ENCODE measurements at regions not wholly inside any gene's neighbourhood (a gene's known extent, or its start where the extent isn't known, plus 50 kb on each side); places are given as distances from the start of the nearest gene placed in this dataset.

GRCh38 chr5:3103262-3103811 lies 351.9 kb upstream of the IRX2 start:
- TF ChIP-seq, protein P1, sequence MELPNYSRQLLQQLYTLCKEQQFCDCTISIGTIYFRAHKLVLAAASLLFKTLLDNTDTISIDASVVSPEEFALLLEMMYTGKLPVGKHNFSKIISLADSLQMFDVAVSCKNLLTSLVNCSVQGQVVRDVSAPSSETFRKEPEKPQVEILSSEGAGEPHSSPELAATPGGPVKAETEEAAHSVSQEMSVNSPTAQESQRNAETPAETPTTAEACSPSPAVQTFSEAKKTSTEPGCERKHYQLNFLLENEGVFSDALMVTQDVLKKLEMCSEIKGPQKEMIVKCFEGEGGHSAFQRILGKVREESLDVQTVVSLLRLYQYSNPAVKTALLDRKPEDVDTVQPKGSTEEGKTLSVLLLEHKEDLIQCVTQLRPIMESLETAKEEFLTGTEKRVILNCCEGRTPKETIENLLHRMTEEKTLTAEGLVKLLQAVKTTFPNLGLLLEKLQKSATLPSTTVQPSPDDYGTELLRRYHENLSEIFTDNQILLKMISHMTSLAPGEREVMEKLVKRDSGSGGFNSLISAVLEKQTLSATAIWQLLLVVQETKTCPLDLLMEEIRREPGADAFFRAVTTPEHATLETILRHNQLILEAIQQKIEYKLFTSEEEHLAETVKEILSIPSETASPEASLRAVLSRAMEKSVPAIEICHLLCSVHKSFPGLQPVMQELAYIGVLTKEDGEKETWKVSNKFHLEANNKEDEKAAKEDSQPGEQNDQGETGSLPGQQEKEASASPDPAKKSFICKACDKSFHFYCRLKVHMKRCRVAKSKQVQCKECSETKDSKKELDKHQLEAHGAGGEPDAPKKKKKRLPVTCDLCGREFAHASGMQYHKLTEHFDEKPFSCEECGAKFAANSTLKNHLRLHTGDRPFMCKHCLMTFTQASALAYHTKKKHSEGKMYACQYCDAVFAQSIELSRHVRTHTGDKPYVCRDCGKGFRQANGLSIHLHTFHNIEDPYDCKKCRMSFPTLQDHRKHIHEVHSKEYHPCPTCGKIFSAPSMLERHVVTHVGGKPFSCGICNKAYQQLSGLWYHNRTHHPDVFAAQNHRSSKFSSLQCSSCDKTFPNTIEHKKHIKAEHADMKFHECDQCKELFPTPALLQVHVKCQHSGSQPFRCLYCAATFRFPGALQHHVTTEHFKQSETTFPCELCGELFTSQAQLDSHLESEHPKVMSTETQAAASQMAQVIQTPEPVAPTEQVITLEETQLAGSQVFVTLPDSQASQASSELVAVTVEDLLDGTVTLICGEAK (IDR thresholded peaks at IDR 0.05; ENCODE audit: borderline replicate concordance), result no peak
- TF ChIP-seq MEF2B (IDR thresholded peaks at IDR 0.05; ENCODE audit: partially characterized antibody, poor library complexity, severe bottlenecking) (no peak), NKRF (conservative IDR thresholded peaks at IDR 0.05) (no peak)
